ENCODE measurements at regions not wholly inside any gene's neighbourhood (a gene's known extent, or its start where the extent isn't known, plus 50 kb on each side); places are given as distances from the start of the nearest gene placed in this dataset.

DNA sequence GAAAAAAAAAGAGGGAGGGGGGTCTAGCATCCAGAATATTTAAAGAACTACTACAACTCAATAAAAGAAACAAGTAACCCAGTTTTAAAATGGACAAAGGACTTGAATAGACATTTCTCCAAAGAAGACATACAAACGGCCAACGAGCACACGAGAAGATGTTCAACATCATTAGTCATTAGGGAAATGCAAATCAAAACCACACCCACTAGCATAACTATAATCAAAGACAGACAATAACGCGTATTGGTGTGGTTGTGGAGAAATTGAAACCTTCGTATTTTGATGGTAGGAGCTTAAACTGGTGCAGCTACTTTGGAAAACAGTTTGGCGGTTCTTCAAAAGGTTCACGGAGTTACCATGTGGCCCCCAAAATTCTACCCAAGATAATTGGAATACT is 64.3 kb upstream of the CAB39 start:
- H3K4me3 Mint-ChIP-seq: no peak overlapping the region
- ATAC-seq (ENCODE audit: low read depth in 2 of 2) (no peak), DNase-seq (no peak)
- peaks cover 0 to 5% (median 2%) of the 10 kb centered on the region in 7 donors for H3K9me3 Mint-ChIP-seq
- H3K27me3 Mint-ChIP-seq: no peaks in the 10 kb centered on the region
- peak overlapping the region in 1 of 6 donors; percentile 46 for H3K27ac Mint-ChIP-seq
- H3K4me1 Mint-ChIP-seq: peaks cover 24 to 30% (median 29%) of the 10 kb centered on the region in 3 donors
- H3K36me3 Mint-ChIP-seq: no peaks in the 10 kb centered on the region

DNA sequence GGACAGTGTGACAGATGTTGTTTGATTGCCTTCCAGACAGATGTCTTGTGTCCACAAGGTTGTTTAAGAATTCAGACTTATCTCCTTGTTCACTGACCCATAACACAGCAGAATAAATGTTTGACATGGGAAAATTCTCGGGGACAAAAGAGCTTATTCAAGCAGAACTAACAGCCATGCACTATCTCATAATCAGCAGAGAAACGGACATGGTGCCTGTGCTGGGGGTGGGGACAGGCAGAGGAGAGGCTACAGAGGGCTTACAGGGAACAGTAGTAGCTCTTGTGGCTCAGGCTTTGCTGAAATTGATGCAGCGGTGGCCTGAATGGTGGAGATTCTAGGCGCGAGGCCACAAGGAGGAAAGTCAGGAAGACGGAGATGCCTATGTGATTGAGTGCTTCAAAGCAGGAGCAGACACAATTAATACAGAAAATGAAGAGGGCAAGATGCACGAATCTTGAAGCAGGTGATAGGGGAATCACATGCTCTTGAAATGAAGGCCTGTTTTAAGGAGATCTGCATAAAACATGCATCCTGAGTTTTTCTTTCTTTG is 62.0 kb upstream of the CAB39 start:
- H3K4me3 Mint-ChIP-seq: no peak overlapping the region
- peak overlapping the region in 2 of 6 donors; percentile 9 to 44 for H3K27ac Mint-ChIP-seq
- no peak for ATAC-seq (ENCODE audit: low read depth in 2 of 2)
- peaks cover 0 to 5% (median 2%) of the 10 kb centered on the region in 7 donors for H3K9me3 Mint-ChIP-seq
- no peaks in the 10 kb centered on the region for H3K27me3 Mint-ChIP-seq
- no peaks in the 10 kb centered on the region for H3K36me3 Mint-ChIP-seq
- DNase-seq: no peak
- H3K4me1 Mint-ChIP-seq: peaks cover 18 to 20% (median 20%) of the 10 kb centered on the region in 3 donors

DNA sequence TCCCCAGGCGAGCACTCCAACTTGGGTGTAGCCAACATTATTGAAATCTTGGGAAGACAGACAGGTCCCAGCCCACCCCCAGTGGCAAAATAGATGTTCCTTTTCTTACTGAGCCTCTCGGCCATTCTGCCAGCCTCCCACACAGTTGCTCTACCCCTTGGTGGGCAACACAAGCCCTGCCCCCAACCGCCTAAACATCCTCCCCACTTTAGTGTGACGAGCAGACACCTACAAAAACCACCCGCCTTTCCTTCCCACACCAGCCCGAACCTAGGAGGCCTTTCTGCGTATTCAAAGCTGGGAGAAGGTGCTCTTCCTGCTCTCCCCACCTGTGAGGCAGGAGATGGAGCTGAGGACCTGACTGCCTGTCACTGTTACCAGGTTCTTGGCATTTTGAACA is 58.6 kb upstream of the CAB39 start:
- no peak for ATAC-seq (ENCODE audit: low read depth in 2 of 2)
- Mint-ChIP-seq H3K27ac (peak overlapping the region in 3 of 6 donors; percentile 69 to 83 (median 74)), H3K27me3 (no peaks in the 10 kb centered on the region), H3K36me3 (no peaks in the 10 kb centered on the region), H3K4me1 (peaks cover 29 to 36% (median 31%) of the 10 kb centered on the region in 3 donors), H3K9me3 (peaks cover 0 to 5% (median 0%) of the 10 kb centered on the region in 7 donors), H3K4me3 (no peak overlapping the region)
- DNase-seq: no peak

DNA sequence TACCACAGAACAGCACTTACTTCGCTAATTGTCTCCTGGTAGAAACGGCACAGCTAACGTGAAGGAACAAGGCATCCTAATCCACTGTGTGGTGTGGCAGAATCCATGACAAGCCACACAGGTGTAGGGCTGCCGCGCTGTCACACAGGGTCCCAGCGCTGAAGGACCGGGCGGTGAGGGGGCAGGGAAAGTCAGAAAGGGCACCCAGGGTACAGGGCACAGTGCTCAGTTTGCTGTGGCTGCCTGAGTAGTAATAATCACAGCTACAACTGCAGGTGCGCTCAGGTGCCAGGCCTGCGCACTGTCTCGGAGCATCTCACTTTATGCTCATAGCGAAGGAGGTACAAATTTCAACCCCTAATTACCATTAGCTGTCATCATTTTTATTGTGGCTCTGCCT is 55.2 kb upstream of the CAB39 start:
- no peak for ATAC-seq (ENCODE audit: low read depth in 2 of 2)
- Mint-ChIP-seq H3K27ac (no peak overlapping the region), H3K27me3 (no peaks in the 10 kb centered on the region), H3K4me3 (no peak overlapping the region), H3K4me1 (peaks cover 32 to 55% (median 47%) of the 10 kb centered on the region in 3 donors), H3K36me3 (no peaks in the 10 kb centered on the region), H3K9me3 (no peaks in the 10 kb centered on the region)
- DNase-seq: no peak

DNA sequence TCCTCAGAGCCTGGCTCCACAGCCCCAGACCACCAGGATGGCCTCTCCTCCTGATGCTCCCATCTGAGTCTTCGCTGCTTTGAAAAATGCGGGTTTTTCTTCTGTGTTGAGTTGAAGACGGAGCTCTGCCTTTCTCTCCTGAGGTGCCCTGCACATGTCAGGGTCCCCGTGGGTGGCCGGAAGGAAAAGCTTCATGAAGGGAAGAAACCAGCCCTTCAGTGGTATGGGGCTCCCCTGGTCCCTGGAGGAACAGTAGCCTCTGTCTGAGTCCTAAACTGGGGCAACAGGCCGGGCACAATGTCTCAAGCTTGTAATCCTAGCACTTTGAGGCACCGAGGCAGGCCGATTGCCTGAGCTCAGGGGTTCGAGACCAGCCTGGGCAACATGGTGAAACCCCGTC is 54.7 kb upstream of the CAB39 start:
- ATAC-seq (ENCODE audit: low read depth in 2 of 2) (no peak), DNase-seq (no peak)
- Mint-ChIP-seq H3K36me3 (no peaks in the 10 kb centered on the region), H3K4me1 (peaks cover 33 to 55% (median 50%) of the 10 kb centered on the region in 3 donors), H3K9me3 (no peaks in the 10 kb centered on the region), H3K27ac (peak overlapping the region in 1 of 6 donors; percentile 24), H3K27me3 (no peaks in the 10 kb centered on the region), H3K4me3 (no peak overlapping the region)

DNA sequence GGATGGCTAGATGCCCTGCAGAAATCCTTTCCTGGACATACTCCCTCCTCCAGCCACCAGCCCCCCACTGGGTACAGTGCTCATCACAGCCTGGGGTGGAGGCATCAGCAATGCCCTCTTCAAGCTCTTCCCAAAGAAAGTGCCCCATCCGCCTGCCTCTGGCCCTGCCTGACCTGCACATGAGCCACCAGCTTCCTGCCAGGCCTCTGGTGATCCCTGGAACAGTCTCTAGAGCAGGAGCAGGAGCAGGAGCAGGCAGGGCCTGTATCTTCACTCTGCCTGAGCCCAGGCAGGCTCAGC is 54.1 kb upstream of the CAB39 start:
- Mint-ChIP-seq H3K27me3 (no peaks in the 10 kb centered on the region), H3K4me3 (peak overlapping the region in 1 of 8 donors; percentile 73), H3K9me3 (no peaks in the 10 kb centered on the region), H3K36me3 (no peaks in the 10 kb centered on the region), H3K4me1 (peaks cover 39 to 60% (median 55%) of the 10 kb centered on the region in 3 donors), H3K27ac (peak overlapping the region in 2 of 6 donors; percentile 26 to 57)
- ATAC-seq (ENCODE audit: low read depth in 2 of 2) (no peak), DNase-seq (no peak)

DNA sequence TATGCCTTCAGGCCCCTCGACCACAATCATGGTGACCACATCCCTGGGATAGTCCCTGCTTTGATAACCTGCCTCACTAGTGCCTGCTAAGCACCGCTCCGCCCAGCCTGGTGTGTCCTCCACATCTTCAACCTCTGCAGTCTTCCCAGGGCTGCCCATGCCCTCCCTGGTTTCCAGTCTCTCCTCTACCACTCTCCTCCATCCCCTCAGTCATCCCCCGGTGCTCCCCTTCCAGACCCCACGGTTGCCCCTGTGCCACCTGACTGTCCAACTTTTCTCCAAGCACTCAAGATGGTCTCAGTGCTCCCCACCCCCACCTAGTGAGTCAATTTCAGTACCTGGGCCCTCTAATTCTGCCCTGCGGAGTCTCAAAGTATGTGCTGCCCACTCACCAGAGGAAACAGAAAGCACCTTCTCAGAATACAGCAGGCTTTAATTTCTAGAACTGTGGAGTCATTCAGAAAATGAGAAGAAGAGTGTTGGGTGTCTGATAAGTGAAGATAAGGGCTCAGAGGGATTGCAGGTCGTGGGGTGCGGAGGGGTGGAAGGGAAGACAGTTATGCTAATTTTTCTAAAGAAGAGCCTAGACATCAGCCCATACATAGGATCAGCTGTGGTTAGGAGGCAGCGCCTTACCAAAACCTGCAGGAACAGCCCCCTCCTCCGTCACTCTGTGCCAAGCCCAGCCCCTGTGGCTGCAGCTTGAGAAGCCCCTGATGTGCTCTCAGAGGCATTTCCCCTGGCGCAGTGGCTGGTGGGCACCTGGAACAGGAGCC is 53.6 kb upstream of the CAB39 start:
- H3K4me3 Mint-ChIP-seq: peak overlapping the region in 6 of 8 donors; percentile 27 to 73 (median 58)
- DNase-seq (no peak), ATAC-seq (ENCODE audit: low read depth in 2 of 2) (peak in 1 of 2 donors; percentile 15)
- no peaks in the 10 kb centered on the region for H3K27me3 Mint-ChIP-seq
- no peaks in the 10 kb centered on the region for H3K9me3 Mint-ChIP-seq
- H3K27ac Mint-ChIP-seq: peak overlapping the region; percentile 17 to 69 (median 59)
- H3K4me1 Mint-ChIP-seq: peaks cover 43 to 64% (median 61%) of the 10 kb centered on the region in 3 donors
- H3K36me3 Mint-ChIP-seq: no peaks in the 10 kb centered on the region

DNA sequence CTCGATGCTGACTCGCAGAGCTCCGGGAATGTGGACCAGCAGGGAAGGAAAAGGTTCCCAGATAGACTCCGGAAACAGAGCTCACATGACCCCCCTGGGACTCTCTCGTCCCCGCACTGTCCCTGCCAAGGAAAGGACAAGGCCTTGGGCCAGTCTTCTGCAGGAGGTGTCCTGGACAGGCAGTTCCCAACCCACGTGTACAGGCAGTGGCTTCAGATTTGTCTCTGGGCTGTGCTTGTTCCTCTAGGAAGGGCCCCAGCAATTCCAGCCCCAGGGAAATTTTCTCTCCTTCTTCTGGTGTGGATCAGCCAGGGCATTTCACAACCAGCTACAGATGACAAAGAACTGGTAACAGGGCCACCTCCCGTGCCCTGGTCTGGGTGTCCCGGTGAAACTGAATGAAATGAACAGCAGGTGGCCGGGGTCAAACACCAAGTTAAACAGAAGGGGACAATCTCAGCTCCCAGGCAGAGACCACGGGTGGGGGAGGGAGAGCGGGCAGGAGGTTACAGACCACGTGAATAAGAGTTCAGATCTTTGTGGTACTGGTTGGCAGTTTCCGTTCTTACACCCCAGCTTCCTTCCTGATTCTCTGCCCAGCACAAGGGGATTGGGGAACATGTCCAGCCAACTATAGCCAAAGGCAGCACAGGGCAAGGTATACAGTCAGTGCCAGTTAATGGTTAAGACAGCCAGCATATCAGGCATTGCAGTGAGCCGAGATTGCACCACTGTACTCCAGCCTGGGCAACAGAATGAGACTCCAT is 52.2 kb upstream of the CAB39 start:
- peak; percentile 42 for DNase-seq
- Mint-ChIP-seq H3K27ac (peak overlapping the region; percentile 61 to 93 (median 82)), H3K4me3 (peak overlapping the region; percentile 16 to 89 (median 70)), H3K27me3 (no peaks in the 10 kb centered on the region), H3K36me3 (no peaks in the 10 kb centered on the region), H3K9me3 (no peaks in the 10 kb centered on the region), H3K4me1 (peaks cover 51 to 79% (median 74%) of the 10 kb centered on the region in 3 donors)
- ATAC-seq (ENCODE audit: low read depth in 2 of 2): peak; percentile 74 to 75

DNA sequence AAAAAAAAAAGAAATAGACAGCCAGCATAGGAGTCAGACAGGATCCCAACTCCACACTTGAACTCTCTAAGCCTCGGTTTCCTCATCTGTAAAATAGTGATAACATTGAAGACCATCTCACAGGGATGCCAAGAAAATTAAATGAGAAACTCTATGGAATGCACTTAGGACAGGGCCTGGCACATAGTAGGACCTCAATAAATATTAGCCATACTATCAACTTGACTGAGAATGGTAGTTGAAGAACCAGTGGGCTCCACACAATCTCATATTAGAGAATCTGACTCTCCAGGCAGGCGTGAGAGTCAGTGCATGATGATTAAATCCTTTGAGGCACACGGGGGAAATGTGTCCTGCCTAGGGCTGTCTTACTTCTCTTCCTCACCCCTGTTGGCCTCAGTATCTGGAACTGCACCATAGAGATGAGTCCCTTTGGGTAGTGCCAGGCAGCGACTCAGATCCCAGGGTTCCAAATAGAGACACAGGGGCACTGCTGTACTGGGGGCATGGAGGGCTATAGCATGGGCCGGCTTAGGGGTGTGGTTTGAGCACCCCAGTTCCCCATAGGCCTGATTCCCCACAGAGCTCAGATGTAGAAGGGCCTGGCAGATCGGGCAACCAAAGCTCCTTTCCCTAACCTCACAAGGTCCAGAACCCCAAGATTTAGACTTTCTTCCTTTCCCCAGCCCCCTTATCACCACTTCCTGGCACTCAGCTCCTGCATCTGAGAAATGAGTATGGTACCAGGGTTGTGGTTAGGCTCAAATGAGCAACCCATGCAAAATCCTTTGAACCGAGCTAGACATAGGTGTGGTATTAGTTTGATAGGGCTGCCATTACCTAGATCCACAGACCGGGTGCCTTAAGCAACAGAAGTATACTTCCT is 51.3 kb upstream of the CAB39 start:
- Mint-ChIP-seq H3K4me3 (peak overlapping the region; percentile 27 to 89 (median 71)), H3K9me3 (no peaks in the 10 kb centered on the region)
- peak; percentile 33 for DNase-seq

More for the DNA sequence above, 51.3 kb upstream of the CAB39 start:
- peak in 1 of 2 donors; percentile 66 for ATAC-seq (ENCODE audit: low read depth in 2 of 2)
- no peaks in the 10 kb centered on the region for H3K36me3 Mint-ChIP-seq
- H3K4me1 Mint-ChIP-seq: peaks cover 52 to 79% (median 76%) of the 10 kb centered on the region in 3 donors
- H3K27ac Mint-ChIP-seq: peak overlapping the region; percentile 61 to 96 (median 77)
- H3K27me3 Mint-ChIP-seq: no peaks in the 10 kb centered on the region

Measured in naive B cell (primary cell).